ENCODE measurements at regions not wholly inside any gene's neighbourhood (a gene's known extent, or its start where the extent isn't known, plus 50 kb on each side); places are given as distances from the start of the nearest gene placed in this dataset.

- DNase-seq = no peak
These were observed 53.7 kb downstream of the RPS12 start for GRCh38 chr6:132868057-132868456.

- no peak for DNase-seq
These were observed 58.6 kb downstream of the RPS12 start for GRCh38 chr6:132872923-132873322.

- no peak for DNase-seq
These were observed 62.6 kb downstream of the RPS12 start for GRCh38 chr6:132877003-132877402.

GRCh38 chr6:132887204-132887603 is 72.8 kb downstream of the RPS12 start:
- DNase-seq = no peak

GRCh38 chr6:132888701-132889100 is 74.3 kb downstream of the RPS12 start:
- DNase-seq = no peak

GRCh38 chr6:132892929-132893771 is 78.8 kb downstream of the RPS12 start:
- no peak for DNase-seq

GRCh38 chr6:132893772-132894490 is 79.6 kb downstream of the RPS12 start:
- DNase-seq = no peak

- no peak for DNase-seq
These were observed 84.0 kb downstream of the RPS12 start for GRCh38 chr6:132898376-132898775.

GRCh38 chr6:132900849-132901248 is 86.5 kb downstream of the RPS12 start:
- no peak for DNase-seq

GRCh38 chr6:132902901-132903300 is 88.5 kb downstream of the RPS12 start:
- DNase-seq = no peak

GRCh38 chr6:132907231-132907630 is 92.9 kb downstream of the RPS12 start:
- DNase-seq = no peak

GRCh38 chr6:132907914-132908313 is 93.5 kb downstream of the RPS12 start:
- no peak for DNase-seq

- DNase-seq = no peak
These were observed 95.4 kb downstream of the RPS12 start for GRCh38 chr6:132909742-132910141.

GRCh38 chr6:132910759-132911158 is 96.4 kb downstream of the RPS12 start:
- no peak for DNase-seq

- DNase-seq = no peak
These were observed 104.9 kb downstream of the RPS12 start for GRCh38 chr6:132919045-132919860.

GRCh38 chr6:132927713-132928112 is 113.3 kb downstream of the RPS12 start:
- no peak for DNase-seq

GRCh38 chr6:132929141-132929540 is 114.8 kb downstream of the RPS12 start:
- no peak for DNase-seq

GRCh38 chr6:132931313-132931712 is 116.9 kb downstream of the RPS12 start:
- no peak for DNase-seq

- DNase-seq = no peak
These were observed 117.7 kb downstream of the RPS12 start for GRCh38 chr6:132931936-132932514.

- DNase-seq = no peak
These were observed 118.2 kb downstream of the RPS12 start for GRCh38 chr6:132932588-132932987.

GRCh38 chr6:132933090-132933489 is 118.7 kb downstream of the RPS12 start:
- DNase-seq = no peak

- no peak for DNase-seq
These were observed 120.1 kb downstream of the RPS12 start for GRCh38 chr6:132934496-132934895.

GRCh38 chr6:132936646-132937045 is 122.3 kb downstream of the RPS12 start:
- DNase-seq = no peak

All from NCI-H446 treated with DMSO at 0.1 percent for 48 hours (cell line).